GM23248 (cell line): ENCODE measurements at regions not wholly inside any gene's neighbourhood (a gene's known extent, or its start where the extent isn't known, plus 50 kb on each side); places are given as distances from the start of the nearest gene placed in this dataset.

Experiments used
- EZH2 ChIP-seq: fragments of 200-600 bp; sonication (generic); IDR thresholded peaks from 2 replicates; pipeline ENCODE4 v1.6.1; 2018; ENCODE audit warnings: antibody characterized with exemption, mild to moderate bottlenecking; ENCODE audit not compliant: insufficient read depth, poor library complexity, severe bottlenecking
- EZH2phosphoT487 ChIP-seq: fragments of 200-600 bp; sonication (generic); IDR thresholded peaks from 2 replicates; pipeline ENCODE4 v1.6.1; 2018; ENCODE audit warnings: antibody characterized with exemption, moderate library complexity, mild to moderate bottlenecking, low read depth; ENCODE audit not compliant: insufficient read depth

- TF ChIP-seq EZH2 (no peak), EZH2phosphoT487 (no peak)
Measured at GRCh38 chrX:22585831-22586230, 313.1 kb downstream of the CBLL2 start.
